ENCODE measurements at regions not wholly inside any gene's neighbourhood (a gene's known extent, or its start where the extent isn't known, plus 50 kb on each side); places are given as distances from the start of the nearest gene placed in this dataset.
A peak's percentile ranks its signal among the peaks of the same experiment; 100 is the strongest.

DNA sequence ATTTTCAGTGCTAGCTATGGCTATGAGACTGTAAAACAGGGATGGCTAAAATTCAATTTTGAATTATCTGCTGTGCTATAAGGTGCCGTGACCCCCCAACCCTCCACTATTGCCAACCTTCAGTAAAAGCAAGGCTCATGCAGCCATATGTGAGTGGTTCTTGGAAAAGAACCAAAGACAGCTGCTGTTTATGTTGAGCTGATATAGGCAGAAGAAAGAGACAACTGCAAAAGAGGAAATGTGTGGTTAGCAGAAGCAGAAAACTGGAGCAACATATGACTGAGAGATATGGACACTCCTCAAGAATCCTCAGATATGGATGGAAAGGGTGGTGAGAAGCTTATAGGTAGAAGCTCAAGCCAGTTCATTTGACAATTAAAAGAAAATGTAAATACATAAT, 200.3 kb downstream of the TLE1 start:
- no peak for DNase-seq (ENCODE audit: low read depth)

DNA sequence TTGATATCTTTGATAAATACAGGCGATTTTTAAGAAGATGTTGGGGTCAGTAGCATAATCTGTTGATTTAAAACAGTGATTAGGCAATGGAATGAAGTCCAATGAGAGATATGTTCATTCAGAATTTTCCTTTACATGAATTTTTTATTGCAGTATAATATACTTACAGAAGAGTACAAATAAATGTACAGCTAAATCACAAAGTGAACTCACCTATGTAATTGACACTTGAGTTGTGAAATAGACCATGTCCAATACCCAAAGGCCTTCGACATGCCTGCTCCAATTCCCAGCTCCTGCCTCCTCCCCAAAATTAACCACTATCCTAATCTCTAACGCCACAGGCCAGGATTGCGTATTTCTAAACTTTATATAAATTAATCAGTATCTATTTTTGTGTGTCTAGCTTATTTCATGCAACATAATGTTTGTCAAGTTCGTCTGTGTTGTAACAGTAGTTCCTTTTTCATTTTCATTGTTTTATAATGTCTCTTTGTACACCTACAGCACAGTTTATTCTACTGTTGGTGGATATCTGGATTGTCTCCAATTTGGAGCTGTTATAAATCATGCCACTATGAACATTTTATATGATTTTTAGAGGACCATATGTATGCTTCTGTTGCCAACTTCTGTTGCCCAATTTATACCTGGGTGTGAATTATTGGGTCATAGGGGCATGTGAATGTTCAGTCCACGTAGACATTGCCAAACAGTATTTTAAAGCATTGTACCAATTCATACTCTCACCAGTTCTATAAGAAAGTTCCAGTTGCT, 208.3 kb downstream of the TLE1 start:
- DNase-seq (ENCODE audit: low read depth): no peak

GRCh38 chr9:81479573-81479972, 209.8 kb downstream of the TLE1 start:
- no peak for DNase-seq (ENCODE audit: low read depth)

GRCh38 chr9:81477669-81478068, 211.7 kb downstream of the TLE1 start:
- peak; percentile 58 for DNase-seq (ENCODE audit: low read depth)

DNA sequence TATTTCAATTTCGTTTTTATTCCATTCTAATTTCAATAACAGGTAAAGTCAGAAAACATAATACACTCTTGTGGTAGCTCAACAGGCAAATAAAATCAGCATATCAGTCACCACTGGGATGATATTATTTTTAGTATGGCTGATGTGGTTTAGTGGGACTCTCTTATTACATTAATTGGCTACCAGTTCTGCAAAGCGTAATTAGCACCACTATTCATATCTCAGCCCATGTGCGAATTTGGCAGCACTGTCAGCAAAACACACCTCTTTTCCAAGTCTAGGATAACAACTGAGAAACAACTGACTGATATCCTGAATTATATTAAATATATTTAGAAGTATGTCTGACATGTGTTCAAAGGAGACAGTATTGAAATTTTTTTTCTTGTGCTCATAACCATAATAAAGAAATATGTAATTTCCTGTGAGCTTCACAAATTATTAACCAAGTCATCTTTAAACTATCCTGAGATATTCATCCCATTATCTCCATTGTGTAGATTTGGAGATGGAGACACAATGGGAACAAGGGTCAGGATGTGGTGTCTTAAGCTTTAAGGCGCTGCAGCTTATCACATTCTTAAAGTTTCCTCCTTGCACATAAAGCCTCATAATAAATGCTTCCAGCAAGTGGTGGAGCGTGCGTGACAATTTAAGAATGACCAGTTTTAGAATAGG, 212.4 kb downstream of the TLE1 start:
- DNase-seq (ENCODE audit: low read depth): no peak

DNA sequence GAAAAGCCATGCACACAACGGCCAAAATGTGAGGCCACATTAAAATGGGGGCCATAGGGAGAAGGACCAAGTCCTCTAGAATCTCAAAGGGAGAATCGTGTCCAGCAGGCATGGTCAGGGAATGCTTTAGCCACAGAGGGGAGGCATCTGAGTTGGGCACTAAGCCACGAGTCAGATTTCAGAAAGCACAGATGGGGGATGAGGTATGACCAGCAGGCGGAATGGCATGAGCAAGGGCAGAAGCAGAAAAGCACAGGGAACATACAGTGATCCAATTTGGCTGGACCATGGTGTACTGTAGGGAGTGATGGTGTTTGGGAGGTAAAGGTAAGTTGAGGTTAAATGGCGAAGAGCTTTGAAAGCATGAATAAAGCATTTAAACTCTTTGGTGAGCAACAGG, 214.6 kb downstream of the TLE1 start:
- no peak for DNase-seq (ENCODE audit: low read depth)

DNA sequence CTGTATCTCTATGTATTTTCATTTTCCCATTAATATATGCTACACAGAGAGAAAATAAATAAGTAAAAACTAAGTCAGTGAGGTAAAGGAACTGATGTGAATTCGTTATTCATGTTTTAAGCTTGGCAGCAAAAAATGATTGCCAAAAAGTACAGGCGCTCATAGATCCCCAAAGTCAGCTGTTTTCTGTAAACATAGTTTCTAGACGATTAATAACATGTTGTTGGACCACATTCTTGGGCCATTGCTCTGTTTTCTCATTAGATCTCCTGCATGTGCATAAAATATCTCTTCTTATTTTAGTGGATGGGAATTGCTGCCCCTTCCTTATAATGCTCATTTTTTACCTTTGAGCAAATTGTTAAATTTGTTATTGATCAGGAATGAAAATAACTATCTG, 215.2 kb downstream of the TLE1 start:
- no peak for DNase-seq (ENCODE audit: low read depth)

DNA sequence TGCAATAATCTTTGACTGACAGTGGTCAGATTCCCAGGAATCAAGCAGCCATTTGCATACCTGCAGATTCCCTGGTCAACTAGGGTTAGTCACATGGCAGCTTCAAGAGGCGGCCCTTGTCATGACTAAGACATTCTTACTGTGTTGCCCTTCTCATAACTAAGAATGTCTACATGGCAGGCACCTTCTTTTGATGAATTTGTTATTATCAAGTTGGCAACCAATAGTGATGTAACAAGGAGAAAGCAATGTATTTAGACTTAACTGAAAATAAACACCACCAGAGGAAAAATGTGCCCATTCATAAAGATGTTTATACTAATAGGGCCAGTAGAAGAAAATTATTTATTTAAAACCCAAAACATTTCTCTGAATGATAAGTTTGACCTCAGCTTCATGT, 215.6 kb downstream of the TLE1 start:
- DNase-seq (ENCODE audit: low read depth): no peak

DNA sequence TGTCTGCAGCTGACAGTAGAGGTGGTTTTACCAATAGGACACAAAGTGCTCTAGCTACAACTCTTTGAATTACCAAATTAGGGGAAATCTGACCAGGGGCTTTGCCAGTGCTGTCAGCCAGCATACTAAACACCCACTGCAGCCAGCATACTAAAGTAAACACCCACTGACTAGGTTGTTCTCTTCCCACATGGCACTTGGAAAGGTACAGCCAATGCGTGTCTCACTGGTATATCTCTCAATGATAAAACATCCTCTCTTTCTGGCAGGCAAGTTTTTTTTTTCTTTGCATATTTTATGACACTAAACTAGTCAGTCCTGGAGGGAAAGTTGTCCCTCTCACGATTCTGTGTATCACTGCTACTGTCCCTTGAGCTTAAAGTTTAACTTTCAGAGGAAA, 216.1 kb downstream of the TLE1 start:
- DNase-seq (ENCODE audit: low read depth): no peak

GRCh38 chr9:81472701-81473100, 216.6 kb downstream of the TLE1 start:
- DNase-seq (ENCODE audit: low read depth): no peak

- no peak for DNase-seq (ENCODE audit: low read depth)
Observed at GRCh38 chr9:81470864-81471263, 218.5 kb downstream of the TLE1 start.

- DNase-seq (ENCODE audit: low read depth): no peak
Observed at GRCh38 chr9:81468084-81468595, 221.2 kb downstream of the TLE1 start.

- DNase-seq (ENCODE audit: low read depth): no peak
Observed at GRCh38 chr9:81466981-81467380, 222.4 kb downstream of the TLE1 start.

GRCh38 chr9:81465468-81466011, 223.8 kb downstream of the TLE1 start:
- DNase-seq (ENCODE audit: low read depth): no peak

- DNase-seq (ENCODE audit: low read depth): peak; percentile 29
Observed at GRCh38 chr9:81462801-81463200, 226.5 kb downstream of the TLE1 start.

GRCh38 chr9:81461196-81461595, 228.2 kb downstream of the TLE1 start:
- DNase-seq (ENCODE audit: low read depth): no peak

DNA sequence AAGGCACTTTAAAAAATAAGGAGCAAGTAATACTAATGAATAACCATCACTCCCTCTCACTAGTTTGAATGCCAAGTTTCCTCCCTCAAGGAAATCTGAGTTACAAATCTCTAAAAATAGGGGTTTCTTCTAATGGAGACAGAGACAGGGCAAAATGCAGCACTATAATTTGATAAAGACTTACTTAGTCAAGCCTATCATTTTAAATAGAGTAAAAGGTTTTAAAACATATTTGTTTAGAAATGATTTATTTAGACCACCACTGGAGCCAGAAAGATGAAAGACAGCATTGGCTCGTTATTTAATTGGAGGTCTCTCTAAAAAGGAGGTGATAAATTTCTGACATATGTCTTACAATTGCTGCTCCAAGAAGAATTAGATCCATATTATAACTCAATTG, 228.7 kb downstream of the TLE1 start:
- DNase-seq (ENCODE audit: low read depth): no peak

DNA sequence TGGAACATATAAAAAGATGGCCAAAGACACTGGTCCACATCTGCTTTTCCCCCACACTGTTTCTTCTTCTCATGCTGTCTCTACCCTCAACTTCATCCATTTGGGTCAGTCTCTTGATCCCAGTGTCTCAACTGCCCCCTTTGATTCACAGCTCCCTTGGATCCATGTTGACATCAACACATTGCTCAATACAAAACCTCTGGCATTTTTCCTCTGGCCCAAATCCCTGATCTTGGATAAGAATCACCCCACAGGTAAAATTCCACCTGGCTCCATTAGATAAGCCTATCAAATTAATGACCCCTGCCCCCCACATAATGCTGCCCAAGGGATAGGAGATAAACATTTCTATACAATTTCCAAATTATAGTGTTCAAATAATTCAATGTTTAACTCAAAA, 229.8 kb downstream of the TLE1 start:
- DNase-seq (ENCODE audit: low read depth): no peak

DNA sequence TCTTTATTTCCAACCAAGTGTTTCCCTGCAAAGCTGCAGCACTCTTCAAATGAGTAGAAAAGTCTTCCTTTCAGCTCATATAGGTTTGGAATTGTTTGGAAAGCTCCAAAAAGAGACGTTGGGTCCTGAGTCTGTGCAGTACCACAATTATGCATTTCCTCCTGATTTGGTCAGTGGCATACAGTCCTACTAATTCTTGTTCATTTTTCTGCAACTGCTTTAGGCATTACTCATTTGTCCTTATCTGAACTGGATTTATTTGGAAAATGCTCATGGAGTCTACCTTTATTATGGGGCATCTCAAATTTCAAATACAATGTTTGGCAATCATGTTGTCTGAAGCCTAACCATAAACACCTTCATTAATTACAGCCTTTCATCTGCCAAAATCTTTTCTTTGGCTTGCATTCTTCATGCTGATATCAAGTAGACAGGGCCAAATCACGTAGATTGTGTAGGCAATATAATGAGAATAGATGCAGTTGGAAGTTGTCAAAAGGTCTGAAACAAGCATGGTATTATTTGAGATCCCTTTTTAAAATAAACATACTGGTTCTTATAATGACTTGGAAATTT, 232.8 kb downstream of the TLE1 start:
- DNase-seq (ENCODE audit: low read depth): no peak

- no peak for DNase-seq (ENCODE audit: low read depth)
Observed at GRCh38 chr9:81455462-81456219, 233.7 kb downstream of the TLE1 start.

- no peak for DNase-seq (ENCODE audit: low read depth)
Observed at GRCh38 chr9:81445331-81445921, 243.9 kb downstream of the TLE1 start.

- DNase-seq (ENCODE audit: low read depth): peak; percentile 97
Observed at GRCh38 chr9:81431641-81432040, 257.7 kb downstream of the TLE1 start.
